B cell (primary cell): ENCODE measurements at regions not wholly inside any gene's neighbourhood (a gene's known extent, or its start where the extent isn't known, plus 50 kb on each side); places are given as distances from the start of the nearest gene placed in this dataset.

ENCODE experiments used
- ATAC-seq: fragments of 200-7000 bp; cut with Tn5 transposase; one replicate; pipeline ENCODE4 v1.10.0; 2021; ENCODE audit warnings: low read depth, mild to moderate bottlenecking, moderate number of reproducible peaks, moderate library complexity
- CTCF ChIA-PET: fragments of 350-600 bp; sonication (Branson Sonifier 250); formaldehyde crosslinking; loops from one replicate; lab custom pipeline; 2021; ENCODE audit warnings: antibody characterized with exemption, inconsistent platforms; lab: Charles Lee
- POLR2A ChIA-PET: fragments of 350-600 bp; sonication (Branson Sonifier 250); formaldehyde crosslinking; loops from one replicate; lab custom pipeline; 2021; ENCODE audit warnings: antibody characterized with exemption; lab: Charles Lee
- DNase-seq: peaks from one replicate; pipeline ENCODE4 v3.0.0; 2013
- H2AFZ ChIP-seq: 2 replicates; pipeline ENCODE4 v1.6.1; 2012; ENCODE audit warnings: mild to moderate bottlenecking, low read depth, low read length; ENCODE audit not compliant: insufficient read depth, poor library complexity, severe bottlenecking
- H3K27ac ChIP-seq, 2 donors: 1 replicate in 1 of 2; 2 replicates in 1 of 2; pipeline ENCODE4 v1.5.1; 2012 to 2013; ENCODE audit warnings: low read length in 2 of 2, mild to moderate bottlenecking in 2 of 2, moderate library complexity in 1 of 2
- H3K27me3 ChIP-seq, 4 experiments: fragments of 200-600 bp in 1 of 4; sonication (generic) in 1 of 4; replicated peaks in 1 of 4; 1 replicate in 2 of 4; 2 replicates in 2 of 4; pipeline versions ENCODE4 v1.6.1 to v1.7.0; 2013 to 2016; ENCODE audit warnings: low read length in 3 of 4, mild to moderate bottlenecking in 2 of 4, mixed read lengths in 1 of 4, moderate library complexity in 1 of 4; ENCODE audit not compliant: insufficient read depth in 4 of 4, control insufficient read depth in 3 of 4; ENCODE audit errors: control extremely low read depth in 1 of 4
- H3K36me3 ChIP-seq, 2 experiments: replicated peaks in 1 of 2; 1 replicate in 1 of 2; 2 replicates in 1 of 2; pipeline versions ENCODE4 v1.6.1 to v1.7.1; 2013; ENCODE audit warnings: low read length in 1 of 2; ENCODE audit not compliant: insufficient read depth in 2 of 2, control insufficient read depth in 1 of 2; ENCODE audit errors: control extremely low read depth in 1 of 2, extremely low read depth in 1 of 2
- H3K4me1 ChIP-seq, 2 donors: fragments of 200-600 bp in 1 of 2; sonication (generic) in 1 of 2; 1 replicate in 1 of 2; 2 replicates in 1 of 2; pipeline versions ENCODE4 v1.5.1 to v1.6.1; 2013 to 2017; ENCODE audit warnings: low read length in 2 of 2; ENCODE audit not compliant: control insufficient read depth in 2 of 2, insufficient read depth in 2 of 2
- H3K4me2 ChIP-seq: replicated peaks from 2 replicates; pipeline ENCODE3; 2012; ENCODE audit warnings: mild to moderate bottlenecking, low read depth, low read length; ENCODE audit not compliant: poor library complexity, severe bottlenecking
- H3K4me3 ChIP-seq, 5 experiments: fragments of 200-600 bp in 1 of 5; sonication (generic) in 1 of 5; 1 replicate in 3 of 5; 2 replicates in 2 of 5; pipeline versions ENCODE4 v1.5.1 to v1.7.0; 2011 to 2016; ENCODE audit warnings: low read length in 4 of 5, mild to moderate bottlenecking in 4 of 5, low read depth in 2 of 5, control low read depth in 1 of 5, moderate library complexity in 1 of 5; ENCODE audit not compliant: insufficient read depth in 1 of 5; ENCODE audit errors: control extremely low read depth in 1 of 5, extremely low read depth in 1 of 5
- H3K79me2 ChIP-seq: fragments of 200-600 bp; sonication (generic); one replicate; pipeline ENCODE4 v1.6.0; 2016; ENCODE audit warnings: low read length; ENCODE audit not compliant: control insufficient read depth, insufficient read depth
- H3K9ac ChIP-seq: fragments of 200-600 bp; sonication (generic); 2 replicates; pipeline ENCODE4 v1.6.1; 2017; ENCODE audit warnings: mild to moderate bottlenecking, low read length, moderate library complexity
- H3K9me3 ChIP-seq, 3 donors: one replicate each; pipeline versions ENCODE4 v1.6.1 to v1.7.1; 2013; ENCODE audit warnings: low read length in 2 of 3; ENCODE audit not compliant: control insufficient read depth in 2 of 3, insufficient read depth in 1 of 3; ENCODE audit errors: control extremely low read depth in 1 of 3
- H4K20me1 ChIP-seq: 2 replicates; pipeline ENCODE4 v1.6.0; 2012; ENCODE audit warnings: mild to moderate bottlenecking, low read length; ENCODE audit not compliant: insufficient read depth, control insufficient read depth, poor library complexity, severe bottlenecking
- H3K27ac Mint-ChIP-seq: one replicate; pipeline ENCODE4 v1.8.0; 2021; ENCODE audit warnings: mixed read lengths
- H3K27me3 Mint-ChIP-seq: one replicate; pipeline ENCODE4 v1.8.0; 2021; ENCODE audit warnings: mixed read lengths
- H3K4me1 Mint-ChIP-seq: one replicate; pipeline ENCODE4 v1.8.0; 2021; ENCODE audit warnings: mixed read lengths
- H3K4me3 Mint-ChIP-seq: one replicate; pipeline ENCODE4 v1.8.0; 2021; ENCODE audit warnings: mixed read lengths
- H3K9me3 Mint-ChIP-seq: one replicate; pipeline ENCODE4 v1.8.0; 2022; ENCODE audit warnings: mixed read lengths; ENCODE audit not compliant: insufficient read depth
- EZH2 ChIP-seq: IDR thresholded peaks from 2 replicates; pipeline ENCODE4 v1.6.1; 2012; ENCODE audit warnings: borderline replicate concordance, low read depth, mild to moderate bottlenecking, moderate library complexity, low read length; ENCODE audit not compliant: insufficient read depth, poor library complexity, severe bottlenecking
- WGBS: methylation state at CpG from one replicate; pipeline ENCODE4 v1.1.5; 2013; ENCODE audit warnings: missing lambda C conversion rate; ENCODE audit not compliant: insufficient coverage; 5-methylcytosine and 5-hydroxymethylcytosine counted together
- intact Hi-C: fragments of 100-400 bp; cut with micrococcal nuclease; formaldehyde crosslinking; loops from one replicate; pipeline ENCODE4 v1.10.0; 2022
- TF ChIP-seq, protein P1 (sequence below): fragments of 200-600 bp; IDR thresholded peaks from one replicate; pipeline ENCODE4 v1.8.0; 2022; ENCODE audit warnings: antibody characterized with exemption, mild to moderate bottlenecking

DNA sequence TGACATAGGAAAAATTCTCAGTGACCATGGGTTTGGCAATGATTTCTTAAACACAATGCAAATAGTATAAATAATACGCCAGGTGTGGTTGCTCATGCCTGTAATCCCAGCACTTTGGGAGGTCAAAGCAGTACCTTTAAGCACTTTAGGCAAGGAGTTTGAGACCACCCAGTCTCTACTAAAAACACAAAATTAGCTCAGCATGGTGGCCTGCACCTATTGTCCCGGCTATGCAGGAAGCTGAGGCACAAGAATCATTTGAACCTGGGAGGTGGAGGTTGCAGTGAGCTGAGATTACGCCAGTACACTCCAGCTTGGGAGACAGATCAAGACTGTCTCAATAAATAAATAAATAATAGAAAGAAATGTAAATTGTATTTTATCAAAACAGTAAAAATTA lies 356.5 kb upstream of the SLITRK6 start:
- Mint-ChIP-seq H3K27me3 (no peaks in the 10 kb centered on the region), H3K4me1 (no peaks in the 10 kb centered on the region), H3K27ac (no peak overlapping the region), H3K9me3 (peaks cover 6% of the 10 kb centered on the region), H3K4me3 (no peak overlapping the region)
- intact Hi-C loops = no loop called here
- Histone ChIP-seq H3K4me1 (no peaks in the 10 kb centered on the region), H3K4me2 (no peak overlapping the region), H3K9me3 (no peaks in the 10 kb centered on the region), H4K20me1 (no peaks in the 10 kb centered on the region), H3K36me3 (no peaks in the 10 kb centered on the region), H3K9ac (no peak overlapping the region), H3K27me3 (no peaks in the 10 kb centered on the region), H3K4me3 (no peak overlapping the region), H3K27ac (no peak overlapping the region), H2AFZ (no peak overlapping the region), H3K79me2 (no peaks in the 10 kb centered on the region)
- TF ChIP-seq, protein P1, sequence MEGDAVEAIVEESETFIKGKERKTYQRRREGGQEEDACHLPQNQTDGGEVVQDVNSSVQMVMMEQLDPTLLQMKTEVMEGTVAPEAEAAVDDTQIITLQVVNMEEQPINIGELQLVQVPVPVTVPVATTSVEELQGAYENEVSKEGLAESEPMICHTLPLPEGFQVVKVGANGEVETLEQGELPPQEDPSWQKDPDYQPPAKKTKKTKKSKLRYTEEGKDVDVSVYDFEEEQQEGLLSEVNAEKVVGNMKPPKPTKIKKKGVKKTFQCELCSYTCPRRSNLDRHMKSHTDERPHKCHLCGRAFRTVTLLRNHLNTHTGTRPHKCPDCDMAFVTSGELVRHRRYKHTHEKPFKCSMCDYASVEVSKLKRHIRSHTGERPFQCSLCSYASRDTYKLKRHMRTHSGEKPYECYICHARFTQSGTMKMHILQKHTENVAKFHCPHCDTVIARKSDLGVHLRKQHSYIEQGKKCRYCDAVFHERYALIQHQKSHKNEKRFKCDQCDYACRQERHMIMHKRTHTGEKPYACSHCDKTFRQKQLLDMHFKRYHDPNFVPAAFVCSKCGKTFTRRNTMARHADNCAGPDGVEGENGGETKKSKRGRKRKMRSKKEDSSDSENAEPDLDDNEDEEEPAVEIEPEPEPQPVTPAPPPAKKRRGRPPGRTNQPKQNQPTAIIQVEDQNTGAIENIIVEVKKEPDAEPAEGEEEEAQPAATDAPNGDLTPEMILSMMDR = no peak
- TF ChIP-seq EZH2 = no peak
- ChIA-PET CTCF (no interaction called here), POLR2A (no interaction called here)
- ATAC-seq (no peak), DNase-seq (no peak)
- no CpG with 5 or more reads among the region's 3 CpGs for WGBS

GRCh38 chr13:86142080-86142479 lies 342.9 kb upstream of the SLITRK6 start:
- Histone ChIP-seq H3K27me3 (no peaks in the 10 kb centered on the region), H2AFZ (no peak overlapping the region), H3K4me3 (no peak overlapping the region), H3K27ac (no peak overlapping the region), H3K79me2 (no peaks in the 10 kb centered on the region), H3K9me3 (no peaks in the 10 kb centered on the region), H3K36me3 (no peaks in the 10 kb centered on the region), H3K4me2 (no peak overlapping the region), H3K4me1 (no peaks in the 10 kb centered on the region), H4K20me1 (no peaks in the 10 kb centered on the region), H3K9ac (no peak overlapping the region)
- TF ChIP-seq, protein P1 = no peak
- TF ChIP-seq EZH2 = no peak
- Mint-ChIP-seq H3K4me1 (no peaks in the 10 kb centered on the region), H3K4me3 (no peak overlapping the region), H3K27ac (no peak overlapping the region), H3K27me3 (no peaks in the 10 kb centered on the region), H3K9me3 (no peaks in the 10 kb centered on the region)
- ChIA-PET POLR2A (no interaction called here), CTCF (no interaction called here)
- DNase-seq = no peak
- 73% methylated on average over 4 of the region's 4 CpGs for WGBS
- intact Hi-C loops = no loop called here
- no peak for ATAC-seq
